GM21825 (cell line): ENCODE measurements at regions not wholly inside any gene's neighbourhood (a gene's known extent, or its start where the extent isn't known, plus 50 kb on each side); places are given as distances from the start of the nearest gene placed in this dataset.

Experiments used
- ATAC-seq: cut with Tn5 transposase; IDR thresholded peaks from one replicate; pipeline ENCODE4 v1.9.1; 2021; ENCODE audit warnings: mild to moderate bottlenecking, moderate library complexity; ENCODE audit not compliant: unreplicated experiment

GRCh38 chr12:93173178-93173957 is 204.4 kb upstream of the NUDT4 start:
- no peak for ATAC-seq

- no peak for ATAC-seq
Observed at GRCh38 chr12:93174048-93174447, 203.7 kb upstream of the NUDT4 start.

GRCh38 chr12:93174473-93174872 is 203.3 kb upstream of the NUDT4 start:
- no peak for ATAC-seq

GRCh38 chr12:93176165-93176564 is 201.6 kb upstream of the NUDT4 start:
- no peak for ATAC-seq

GRCh38 chr12:93176610-93177126 is 201.1 kb upstream of the NUDT4 start:
- no peak for ATAC-seq

GRCh38 chr12:93177208-93178153 is 200.2 kb upstream of the NUDT4 start:
- ATAC-seq = no peak

- no peak for ATAC-seq
Observed at GRCh38 chr12:93178154-93178878, 199.4 kb upstream of the NUDT4 start.

GRCh38 chr12:93179792-93180191 is 197.9 kb upstream of the NUDT4 start:
- ATAC-seq = no peak

- ATAC-seq = no peak
Observed at GRCh38 chr12:93180566-93180965, 197.2 kb upstream of the NUDT4 start.

GRCh38 chr12:93181409-93181965 is 196.2 kb upstream of the NUDT4 start:
- no peak for ATAC-seq

- ATAC-seq = peak; percentile 80
Observed at GRCh38 chr12:93183940-93184671, 193.6 kb upstream of the NUDT4 start.

GRCh38 chr12:93184672-93185368 is 192.9 kb upstream of the NUDT4 start:
- ATAC-seq = no peak

GRCh38 chr12:93185369-93185741 is 192.4 kb upstream of the NUDT4 start:
- ATAC-seq = no peak

GRCh38 chr12:93186131-93186530 is 191.6 kb upstream of the NUDT4 start:
- ATAC-seq = no peak

- no peak for ATAC-seq
Observed at GRCh38 chr12:93186621-93187020, 191.1 kb upstream of the NUDT4 start.

- ATAC-seq = no peak
Observed at GRCh38 chr12:93191423-93191822, 186.3 kb upstream of the NUDT4 start.

GRCh38 chr12:93191956-93192355 is 185.8 kb upstream of the NUDT4 start:
- no peak for ATAC-seq

- no peak for ATAC-seq
Observed at GRCh38 chr12:93192878-93193277, 184.8 kb upstream of the NUDT4 start.

GRCh38 chr12:93195511-93195910 is 182.2 kb upstream of the NUDT4 start:
- no peak for ATAC-seq
